ENCODE measurements at regions not wholly inside any gene's neighbourhood (a gene's known extent, or its start where the extent isn't known, plus 50 kb on each side); places are given as distances from the start of the nearest gene placed in this dataset.

DNA sequence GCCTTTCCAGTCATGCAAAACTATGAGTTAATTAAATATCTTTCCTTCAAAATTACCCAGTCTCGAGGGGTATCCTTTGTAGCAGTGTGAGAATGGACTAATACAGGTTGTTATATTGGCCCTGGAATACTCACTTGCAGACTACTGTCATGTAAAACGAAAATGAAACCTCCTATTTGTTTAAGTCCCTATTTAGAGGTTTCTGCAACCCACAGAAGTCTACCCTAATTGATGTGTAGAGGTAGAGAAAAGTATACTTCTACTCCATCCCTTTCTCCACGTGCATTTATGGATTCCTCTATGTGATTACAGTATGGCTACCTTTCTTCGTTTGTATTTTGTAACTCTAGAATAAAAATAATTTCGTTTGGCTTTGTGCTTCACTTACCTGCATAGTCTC is 371.1 kb downstream of the FSCB start:
- Histone ChIP-seq H3K4me1 (ENCODE audit: control insufficient read depth, insufficient read depth, low read length) (no peaks in the 10 kb centered on the region), H3K4me3 (ENCODE audit: low read depth in 2 of 2, low read length in 2 of 2) (0 out of 4 replicates have a peak overlapping the region, but pooled peaks of 1 of the 2 experiments have one; percentile 7), H3K27ac (ENCODE audit: low read length) (no peak overlapping the region), H3K27me3 (ENCODE audit: control insufficient read depth, insufficient read depth, low read length) (no peaks in the 10 kb centered on the region), H3K36me3 (ENCODE audit: control insufficient read depth, insufficient read depth, low read length) (no peaks in the 10 kb centered on the region), H3K9me3 (ENCODE audit: control insufficient read depth, insufficient read depth, low read depth, low read length) (no peaks in the 10 kb centered on the region)
- intact Hi-C loops (cut with micrococcal nuclease; ENCODE audit: unreplicated experiment) (no loop called here), in situ Hi-C loops (cut with HindIII; ENCODE audit: low pct_unique_long_range_greater_than_20kb, low sequenced_read_pairs) (no loop called here)
- no peak for ATAC-seq
- DNase-seq (ENCODE audit: low read depth, low spot score) = no peak
- TF ChIP-seq SIN3A (IDR thresholded peaks at IDR 0.05; ENCODE audit: borderline replicate concordance, insufficient read depth, low read depth, low read length) (no peak), TCF7L2 (IDR thresholded peaks at IDR 0.05; ENCODE audit: low read depth, low read length) (no peak), POLR2AphosphoS5 (IDR thresholded peaks at IDR 0.05; ENCODE audit: low read depth, low read length) (no peak), CTCF (IDR thresholded peaks at IDR 0.05) (no peak), REST (IDR thresholded peaks at IDR 0.05; ENCODE audit: insufficient read depth in 1 of 2, low read depth in 2 of 2, low read length in 1 of 2) (no peak)
- BruUV-seq (replicated peaks) = no TSS peak
- ChIA-PET CTCF (no interaction called here), POLR2A (no interaction called here)

GRCh38 chr14:44131861-44132260 is 375.2 kb downstream of the FSCB start:
- BruUV-seq (replicated peaks) = no TSS peak
- H3K4me1 ChIP-seq (ENCODE audit: control insufficient read depth, insufficient read depth, low read length) = no peaks in the 10 kb centered on the region
- ChIA-PET POLR2A (no interaction called here), CTCF (no interaction called here)
- intact Hi-C loops (cut with micrococcal nuclease; ENCODE audit: unreplicated experiment) = no loop called here
- H3K9me3 ChIP-seq (ENCODE audit: control insufficient read depth, insufficient read depth, low read depth, low read length) = no peaks in the 10 kb centered on the region
- in situ Hi-C loops (cut with HindIII; ENCODE audit: low pct_unique_long_range_greater_than_20kb, low sequenced_read_pairs) = no loop called here
- DNase-seq (ENCODE audit: low read depth, low spot score) (no peak), ATAC-seq (no peak)
- H3K27me3 ChIP-seq (ENCODE audit: control insufficient read depth, insufficient read depth, low read length) = no peaks in the 10 kb centered on the region
- H3K27ac ChIP-seq (ENCODE audit: low read length) = no peak overlapping the region
- TF ChIP-seq SIN3A (IDR thresholded peaks at IDR 0.05; ENCODE audit: borderline replicate concordance, insufficient read depth, low read depth, low read length) (no peak), REST (IDR thresholded peaks at IDR 0.05; ENCODE audit: insufficient read depth in 1 of 2, low read depth in 2 of 2, low read length in 1 of 2) (no peak), TCF7L2 (IDR thresholded peaks at IDR 0.05; ENCODE audit: low read depth, low read length) (no peak), CTCF (IDR thresholded peaks at IDR 0.05) (no peak)
- no peak overlapping the region for H3K4me3 ChIP-seq (ENCODE audit: low read depth in 2 of 2, low read length in 2 of 2)
- H3K36me3 ChIP-seq (ENCODE audit: control insufficient read depth, insufficient read depth, low read length) = no peaks in the 10 kb centered on the region

All from Panc1 (cell line).